ENCODE measurements at regions not wholly inside any gene's neighbourhood (a gene's known extent, or its start where the extent isn't known, plus 50 kb on each side); places are given as distances from the start of the nearest gene placed in this dataset.

DNA sequence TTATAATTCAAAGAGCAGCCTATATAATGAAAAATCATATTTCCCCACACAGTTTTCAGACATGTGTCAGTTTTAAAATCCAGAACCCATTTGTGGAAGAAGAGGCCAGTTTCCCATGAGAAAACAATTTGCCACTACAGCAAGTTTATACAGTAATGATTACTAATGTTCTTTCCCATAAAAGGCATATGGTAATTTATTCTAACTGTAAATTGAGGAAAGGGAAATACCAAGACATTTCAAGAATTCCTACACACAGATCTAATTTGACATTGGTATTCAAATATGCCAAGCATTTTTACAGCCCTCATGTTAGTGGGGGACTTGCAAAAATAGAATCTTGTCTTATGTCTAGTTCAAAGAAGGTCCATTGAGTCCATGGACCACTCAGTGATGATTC is 1368.6 kb downstream of the FSTL5 start:
- DNase-seq: no peak

DNA sequence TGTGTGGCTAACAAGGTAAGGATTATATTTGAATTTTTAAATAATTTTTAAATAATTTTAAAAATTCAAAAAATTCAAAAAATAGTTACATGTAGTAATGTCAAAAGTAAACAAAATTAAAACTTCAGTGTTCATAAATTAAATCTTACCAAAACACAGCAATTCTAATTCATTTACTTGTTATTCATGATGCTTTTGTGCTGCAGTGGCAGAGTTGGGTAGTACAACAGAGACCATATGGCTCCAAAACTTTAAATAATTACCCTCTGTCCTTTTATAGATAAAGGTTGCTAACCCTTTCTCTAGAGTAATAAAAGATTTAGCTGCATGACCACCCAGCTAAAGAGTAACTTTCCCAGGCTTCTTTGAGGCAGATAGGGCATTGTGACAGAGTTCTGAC is 1355.6 kb downstream of the FSTL5 start:
- no peak for DNase-seq

DNA sequence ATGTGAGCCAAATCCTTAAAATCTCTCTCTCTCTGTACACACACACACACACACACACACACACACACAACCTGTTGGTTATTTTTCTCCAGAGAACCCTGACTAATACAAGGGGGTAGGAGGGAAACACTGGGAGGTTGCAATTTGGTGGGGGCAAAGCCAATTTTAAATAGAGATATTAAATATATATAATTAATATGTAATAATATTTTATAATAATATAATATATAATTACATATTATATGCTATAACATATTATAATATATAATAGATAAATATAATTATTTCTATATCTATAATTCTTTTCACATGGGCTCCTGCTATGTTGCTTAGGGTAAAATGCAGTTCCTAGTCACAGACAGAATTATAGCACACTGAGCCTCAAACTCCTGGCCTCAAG is 1354.2 kb downstream of the FSTL5 start:
- no peak for DNase-seq

DNA sequence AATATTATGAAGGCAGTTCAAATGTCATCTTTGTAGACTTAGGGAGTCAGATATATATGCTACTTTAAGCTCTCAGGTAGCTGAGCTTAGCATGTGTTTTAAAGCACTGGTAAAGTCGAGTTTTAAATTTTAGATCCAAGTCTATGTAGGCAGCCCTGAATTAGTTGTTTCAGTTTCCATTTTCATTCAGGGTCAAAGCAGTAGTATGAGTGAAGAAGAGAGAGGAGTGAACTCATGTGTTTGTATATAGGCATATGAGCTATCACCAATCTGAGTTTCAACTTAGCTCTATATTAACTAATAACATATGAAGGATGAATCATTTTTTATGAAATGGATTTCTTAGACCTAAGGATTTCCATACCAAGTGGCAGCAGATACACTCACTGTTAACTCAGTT is 1353.4 kb downstream of the FSTL5 start:
- DNase-seq: no peak

DNA sequence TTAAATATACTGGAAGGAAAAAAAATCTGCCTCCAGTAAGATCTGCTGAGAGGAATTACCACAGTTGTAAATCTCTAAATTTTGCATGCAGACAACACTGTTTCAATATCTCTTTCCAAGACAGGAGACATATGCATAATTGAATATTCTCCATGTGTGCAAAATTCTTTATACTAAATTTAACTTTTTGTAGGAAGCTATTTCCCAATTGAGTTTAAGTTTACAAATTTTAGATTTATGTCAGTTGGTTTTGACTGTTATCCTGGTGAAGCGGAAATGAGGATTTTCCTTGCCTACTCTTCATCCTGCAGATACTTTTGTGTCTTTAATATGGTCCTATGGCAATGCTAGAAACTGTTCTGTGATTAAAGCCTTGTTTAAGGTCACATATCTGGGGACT is 1352.9 kb downstream of the FSTL5 start:
- DNase-seq: no peak

DNA sequence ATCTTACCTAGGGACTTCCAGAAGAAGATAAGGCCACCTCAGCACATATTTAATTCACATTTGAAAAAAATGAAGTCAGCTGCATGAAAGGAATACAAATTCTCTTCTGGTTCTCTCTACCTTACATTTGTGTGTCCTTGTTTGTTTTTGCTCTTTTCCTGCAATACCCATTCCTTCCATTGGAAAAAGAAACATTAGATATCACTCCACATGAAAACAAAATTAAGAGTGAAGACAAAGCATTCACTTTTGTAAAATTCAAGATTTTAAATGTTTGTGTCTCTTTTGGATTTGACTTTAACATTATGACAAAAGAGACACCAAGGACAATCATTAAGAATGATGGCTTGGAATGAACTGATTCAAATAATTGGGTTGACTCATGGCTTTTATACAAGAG is 1351.8 kb downstream of the FSTL5 start:
- no peak for DNase-seq

GRCh38 chr4:160814726-160815125 is 1349.1 kb downstream of the FSTL5 start:
- DNase-seq: no peak

- DNase-seq: no peak
These were observed 1345.2 kb downstream of the FSTL5 start for GRCh38 chr4:160818571-160818970.

GRCh38 chr4:160819791-160820190 is 1344.0 kb downstream of the FSTL5 start:
- no peak for DNase-seq

DNA sequence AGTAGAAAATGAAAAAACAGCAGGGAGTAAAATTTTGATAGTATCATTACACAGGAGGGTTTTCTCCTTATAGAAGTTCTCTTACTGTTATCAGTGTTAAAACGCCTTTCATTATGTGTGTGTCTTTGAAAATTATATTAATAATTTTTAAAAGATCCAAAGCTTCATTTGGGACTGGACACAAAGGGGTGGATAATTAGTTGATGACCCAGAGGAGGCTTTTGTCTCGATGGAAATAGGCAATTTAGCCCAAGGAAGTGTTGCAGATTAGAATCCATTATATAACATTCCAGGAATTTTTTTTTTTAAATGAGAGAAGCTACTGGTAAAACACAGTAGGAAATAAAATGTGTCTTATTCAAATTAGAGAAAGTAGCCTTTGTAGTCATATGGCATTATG is 1339.3 kb downstream of the FSTL5 start:
- no peak for DNase-seq

DNA sequence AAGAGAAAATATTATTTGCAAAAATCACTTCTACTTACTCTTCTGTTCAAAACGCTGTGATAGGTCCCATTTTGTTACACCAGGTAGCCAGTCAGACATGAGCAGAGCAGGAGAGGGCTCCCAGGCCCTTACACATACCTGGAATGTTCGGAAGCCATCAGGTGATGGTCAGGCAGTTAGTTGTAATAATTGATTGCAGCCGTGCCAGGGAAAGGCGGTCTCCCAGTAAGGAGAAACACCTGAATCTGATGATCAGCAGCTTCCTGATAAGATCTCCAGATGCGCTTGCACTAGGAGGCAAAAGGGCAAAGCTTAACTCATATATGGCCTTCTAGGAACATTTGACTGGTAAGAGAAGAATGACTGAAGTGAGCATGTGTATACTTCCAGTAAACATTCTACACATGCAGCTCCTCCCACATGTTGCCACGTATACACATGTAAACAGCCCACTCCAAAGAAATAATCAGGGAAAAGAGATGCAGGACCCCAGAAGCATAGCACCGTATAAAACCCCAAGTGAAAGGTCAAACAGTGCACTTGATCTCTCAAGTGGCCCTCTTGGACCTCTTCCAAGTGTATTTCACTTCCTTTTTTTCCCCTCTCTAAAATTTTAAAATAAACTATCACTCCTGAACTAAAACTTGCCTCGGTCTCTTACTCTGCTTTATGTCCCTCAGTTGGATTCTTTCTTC is 1338.0 kb downstream of the FSTL5 start:
- peak; percentile 1 for DNase-seq

DNA sequence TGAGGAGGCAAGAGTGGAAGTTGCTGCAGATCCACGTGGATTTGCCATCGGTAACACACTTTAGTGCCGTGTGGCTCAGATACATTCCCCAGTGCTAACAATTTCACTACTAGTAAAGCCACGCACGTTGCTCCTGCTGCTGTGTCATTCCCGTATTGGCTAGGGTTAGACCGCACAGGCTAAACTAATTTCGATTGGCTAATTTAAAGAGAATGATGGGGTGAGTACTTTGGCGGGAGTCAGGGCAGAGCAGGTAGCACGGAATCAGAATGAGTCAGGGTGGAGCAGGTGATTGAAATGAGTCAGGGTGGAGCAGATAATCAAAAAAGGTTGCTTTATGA is 1337.5 kb downstream of the FSTL5 start:
- no peak for DNase-seq

GRCh38 chr4:160831165-160831922 is 1332.5 kb downstream of the FSTL5 start:
- no peak for DNase-seq

- no peak for DNase-seq
These were observed 1328.0 kb downstream of the FSTL5 start for GRCh38 chr4:160835789-160836188.

- DNase-seq: no peak
These were observed 1327.4 kb downstream of the FSTL5 start for GRCh38 chr4:160836431-160836830.

GRCh38 chr4:160846121-160846520 is 1317.7 kb downstream of the FSTL5 start:
- DNase-seq: no peak

- DNase-seq: no peak
These were observed 1316.6 kb downstream of the FSTL5 start for GRCh38 chr4:160847228-160847627.

- no peak for DNase-seq
These were observed 1315.3 kb downstream of the FSTL5 start for GRCh38 chr4:160848489-160848888.

DNA sequence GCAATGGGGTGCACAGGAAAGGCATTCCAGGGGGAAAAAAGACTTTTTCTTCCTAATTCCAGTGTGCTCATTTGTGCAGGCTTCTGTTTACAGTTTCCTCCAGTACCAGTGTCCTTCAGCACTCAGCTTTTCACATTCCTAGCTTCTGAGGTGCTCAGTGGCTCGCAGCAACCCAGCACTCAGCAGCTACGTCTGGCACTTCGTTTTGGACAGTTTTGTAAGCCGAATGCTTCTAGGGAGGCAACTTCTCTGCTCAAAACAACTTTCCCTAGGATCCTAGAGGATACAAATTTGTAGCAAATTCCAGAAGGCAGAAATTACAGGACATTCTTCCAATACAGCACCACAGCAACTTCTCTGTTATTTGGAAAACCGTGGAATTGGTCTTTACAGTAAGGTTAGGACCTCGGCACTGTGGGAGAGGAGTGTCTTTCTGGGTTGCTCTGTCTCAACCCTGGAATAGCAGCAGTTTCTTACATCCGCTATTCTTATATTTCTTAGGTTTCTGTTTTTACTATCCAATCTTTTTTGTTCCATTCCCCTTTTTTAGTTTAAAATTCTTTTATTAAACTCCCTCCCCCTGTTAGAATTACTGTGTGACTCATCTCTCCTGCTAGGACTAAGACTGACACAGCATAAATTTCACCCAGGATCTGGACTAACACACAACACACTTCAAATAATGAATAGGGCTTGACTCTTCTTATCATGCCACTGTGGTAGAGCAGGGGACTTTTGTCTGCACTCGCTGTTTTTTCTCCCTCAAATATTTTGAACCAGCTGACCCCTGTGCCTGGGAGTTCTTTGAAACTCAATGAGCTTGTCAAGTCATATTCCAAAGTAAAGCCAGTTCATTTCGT is 1314.7 kb downstream of the FSTL5 start:
- DNase-seq: no peak

GRCh38 chr4:160864253-160864652 is 1299.5 kb downstream of the FSTL5 start:
- DNase-seq: no peak

- no peak for DNase-seq
These were observed 1293.9 kb downstream of the FSTL5 start for GRCh38 chr4:160869899-160870298.

DNA sequence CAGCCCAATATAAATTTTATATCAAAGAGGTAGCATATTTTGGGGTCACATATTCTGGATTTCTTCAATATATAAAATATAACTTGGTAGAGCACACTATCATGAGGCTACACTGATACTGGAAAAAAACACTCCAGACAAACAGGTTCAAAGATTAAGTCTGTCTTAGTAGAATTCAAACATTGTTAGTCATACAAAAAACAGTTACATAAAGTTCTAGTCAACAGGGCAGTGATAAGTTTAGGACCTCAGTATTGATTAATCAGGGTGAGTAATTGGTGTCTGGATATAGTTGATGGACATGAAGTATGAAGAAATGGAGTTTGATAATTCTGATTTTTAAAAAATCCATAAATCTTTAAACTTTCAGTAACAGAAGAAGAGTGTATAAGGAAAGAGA is 1291.3 kb downstream of the FSTL5 start:
- DNase-seq: no peak

DNA sequence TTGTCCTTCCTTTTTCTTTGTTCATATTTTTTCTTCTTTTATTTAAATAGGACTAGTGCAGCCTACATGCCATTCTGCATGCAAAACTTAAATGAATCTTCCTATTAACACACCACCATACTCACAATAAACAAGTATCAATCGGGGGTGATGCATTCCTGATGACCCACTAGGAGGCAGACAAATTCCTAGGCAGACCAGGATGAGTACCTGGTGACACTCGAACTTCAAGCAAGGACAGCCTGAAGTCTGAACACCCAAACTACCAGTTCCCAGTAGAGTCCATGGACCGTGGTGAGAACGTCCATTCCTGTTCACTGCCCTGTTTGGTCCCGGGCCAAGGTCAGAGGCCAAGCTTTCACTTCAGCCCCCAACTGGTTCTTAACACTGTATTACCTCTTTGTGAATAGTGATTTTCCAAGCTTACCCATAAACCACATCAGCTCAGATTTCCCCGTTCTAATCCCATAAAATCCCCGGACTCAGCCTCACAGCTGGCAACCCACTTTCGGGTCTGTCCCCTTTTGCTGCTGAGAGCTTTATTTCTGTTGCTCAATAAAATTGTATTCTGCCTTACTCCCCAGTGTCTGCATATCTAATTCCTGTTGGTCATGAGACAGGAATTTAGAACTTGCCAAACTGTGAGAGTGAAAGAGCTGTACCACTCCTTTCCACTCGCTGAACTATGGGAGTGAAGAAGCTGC is 1286.6 kb downstream of the FSTL5 start:
- DNase-seq: no peak

Measured in hematopoietic multipotent progenitor cell treated with erythropoietin and hydrocortisone succinate and interleukin-3 and kit ligand, for 4 days (in vitro differentiated cells).